ENCODE measurements at regions not wholly inside any gene's neighbourhood (a gene's known extent, or its start where the extent isn't known, plus 50 kb on each side); places are given as distances from the start of the nearest gene placed in this dataset.
A peak's percentile ranks its signal among the peaks of the same experiment; 100 is the strongest.

- Histone ChIP-seq H3K4me1 (ENCODE audit: control insufficient read depth in 2 of 2, insufficient read depth in 2 of 2, low read length in 2 of 2) (peaks cover 5 to 6% of the 10 kb centered on the region in 2 donors), H3K9ac (ENCODE audit: low read length) (no peak overlapping the region), H2AFZ (ENCODE audit: insufficient read depth, low read depth, low read length, poor library complexity, severe bottlenecking) (peak overlapping the region; percentile 38), H3K4me2 (replicated peaks; ENCODE audit: low read depth, low read length, poor library complexity, severe bottlenecking) (peak overlapping the region; percentile 67), H3K9me3 (ENCODE audit: control extremely low read depth in 1 of 3, control insufficient read depth in 2 of 3, insufficient read depth in 1 of 3, low read length in 2 of 3) (peaks cover 0 to 3% (median 0%) of the 10 kb centered on the region in 3 donors), H3K27me3 (replicated peaks in 1 of 4; ENCODE audit: control extremely low read depth in 1 of 4, control insufficient read depth in 3 of 4, insufficient read depth in 4 of 4, low read length in 3 of 4) (peaks cover 0 to 72% (median 41%) of the 10 kb centered on the region in 4 experiments), H4K20me1 (ENCODE audit: control insufficient read depth, insufficient read depth, low read length, poor library complexity, severe bottlenecking) (no peaks in the 10 kb centered on the region), H3K36me3 (replicated peaks in 1 of 2; ENCODE audit: control extremely low read depth in 1 of 2, control insufficient read depth in 1 of 2, extremely low read depth in 1 of 2, insufficient read depth in 2 of 2, low read length in 1 of 2) (no peaks in the 10 kb centered on the region), H3K4me3 (ENCODE audit: control extremely low read depth in 1 of 5, extremely low read depth in 1 of 5, insufficient read depth in 1 of 5, low read depth in 2 of 5, low read length in 4 of 5) (peak overlapping the region in 1 of 5 experiments; percentile 40), H3K79me2 (ENCODE audit: control insufficient read depth, insufficient read depth, low read length) (no peaks in the 10 kb centered on the region), H3K27ac (ENCODE audit: low read length in 2 of 2) (no peak overlapping the region)
- TF ChIP-seq EZH2 (IDR thresholded peaks at IDR 0.05; ENCODE audit: borderline replicate concordance, insufficient read depth, low read depth, low read length, poor library complexity, severe bottlenecking), result peak; percentile 89
- TF ChIP-seq, protein P1, sequence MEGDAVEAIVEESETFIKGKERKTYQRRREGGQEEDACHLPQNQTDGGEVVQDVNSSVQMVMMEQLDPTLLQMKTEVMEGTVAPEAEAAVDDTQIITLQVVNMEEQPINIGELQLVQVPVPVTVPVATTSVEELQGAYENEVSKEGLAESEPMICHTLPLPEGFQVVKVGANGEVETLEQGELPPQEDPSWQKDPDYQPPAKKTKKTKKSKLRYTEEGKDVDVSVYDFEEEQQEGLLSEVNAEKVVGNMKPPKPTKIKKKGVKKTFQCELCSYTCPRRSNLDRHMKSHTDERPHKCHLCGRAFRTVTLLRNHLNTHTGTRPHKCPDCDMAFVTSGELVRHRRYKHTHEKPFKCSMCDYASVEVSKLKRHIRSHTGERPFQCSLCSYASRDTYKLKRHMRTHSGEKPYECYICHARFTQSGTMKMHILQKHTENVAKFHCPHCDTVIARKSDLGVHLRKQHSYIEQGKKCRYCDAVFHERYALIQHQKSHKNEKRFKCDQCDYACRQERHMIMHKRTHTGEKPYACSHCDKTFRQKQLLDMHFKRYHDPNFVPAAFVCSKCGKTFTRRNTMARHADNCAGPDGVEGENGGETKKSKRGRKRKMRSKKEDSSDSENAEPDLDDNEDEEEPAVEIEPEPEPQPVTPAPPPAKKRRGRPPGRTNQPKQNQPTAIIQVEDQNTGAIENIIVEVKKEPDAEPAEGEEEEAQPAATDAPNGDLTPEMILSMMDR (IDR thresholded peaks at IDR 0.05), result peak; percentile 96
- no peaks in the 10 kb centered on the region for H3K9me3 Mint-ChIP-seq (ENCODE audit: insufficient read depth)
- intact Hi-C loops (cut with micrococcal nuclease), result loop anchor here (1.0 to 5.0 kb wide), 3 partner anchors 72 to 341 kb away; no protein-coding TSS in a partner anchor
- ATAC-seq (ENCODE audit: low read depth) (peak; percentile 73), DNase-seq (peak; percentile 70)
- H3K4me3 Mint-ChIP-seq, result peak overlapping the region; percentile 48
- peaks cover 6% of the 10 kb centered on the region for H3K4me1 Mint-ChIP-seq
- POLR2A ChIA-PET, result no interaction called here
- CTCF ChIA-PET, result interaction anchor here (0.8 to 3.2 kb wide), 7 partner anchors 71 to 340 kb away, joined by 3 to 17 read pairs (median 4); no protein-coding TSS in a partner anchor
- peaks cover 58% of the 10 kb centered on the region for H3K27me3 Mint-ChIP-seq
- 7% methylated on average over 54 of the region's 54 CpGs for WGBS (ENCODE audit: insufficient coverage)
- H3K27ac Mint-ChIP-seq, result no peak overlapping the region
These were observed 74.4 kb upstream of the PAX2 start for GRCh38 chr10:100670828-100671479.

DNA sequence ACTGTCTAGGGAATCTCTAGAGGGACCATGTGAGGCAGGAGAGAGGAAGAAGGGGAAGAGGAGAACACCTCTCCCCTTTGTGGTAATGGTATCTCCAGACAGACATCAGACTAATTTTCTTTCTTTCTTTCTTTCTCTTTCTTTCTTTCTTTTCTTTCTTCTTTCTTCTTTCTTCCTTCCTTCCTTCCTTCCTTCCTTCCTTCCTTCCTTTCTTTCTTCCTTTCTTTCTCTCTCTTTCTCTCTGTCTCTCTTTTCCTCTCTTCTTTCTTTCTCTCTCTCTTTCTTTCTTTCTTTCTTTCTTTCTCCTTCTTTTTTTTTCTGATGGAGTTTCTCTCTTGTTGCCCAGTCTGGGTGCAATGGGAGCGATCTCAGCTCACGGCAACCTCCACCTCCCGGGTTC lies 73.2 kb upstream of the PAX2 start:
- H3K27me3 ChIP-seq (replicated peaks in 1 of 4; ENCODE audit: control extremely low read depth in 1 of 4, control insufficient read depth in 3 of 4, insufficient read depth in 4 of 4, low read length in 3 of 4), result peaks cover 0 to 73% (median 41%) of the 10 kb centered on the region in 4 experiments
- peaks cover 0 to 3% (median 0%) of the 10 kb centered on the region in 3 donors for H3K9me3 ChIP-seq (ENCODE audit: control extremely low read depth in 1 of 3, control insufficient read depth in 2 of 3, insufficient read depth in 1 of 3, low read length in 2 of 3)
- no peak overlapping the region for H3K27ac ChIP-seq (ENCODE audit: low read length in 2 of 2)
- no peaks in the 10 kb centered on the region for H3K36me3 ChIP-seq (replicated peaks in 1 of 2; ENCODE audit: control extremely low read depth in 1 of 2, control insufficient read depth in 1 of 2, extremely low read depth in 1 of 2, insufficient read depth in 2 of 2, low read length in 1 of 2)
- H3K4me3 ChIP-seq (ENCODE audit: control extremely low read depth in 1 of 5, extremely low read depth in 1 of 5, insufficient read depth in 1 of 5, low read depth in 2 of 5, low read length in 4 of 5), result no peak overlapping the region
- no peak for ATAC-seq (ENCODE audit: low read depth)
- H4K20me1 ChIP-seq (ENCODE audit: control insufficient read depth, insufficient read depth, low read length, poor library complexity, severe bottlenecking), result no peaks in the 10 kb centered on the region
- H3K79me2 ChIP-seq (ENCODE audit: control insufficient read depth, insufficient read depth, low read length), result no peaks in the 10 kb centered on the region
- WGBS (ENCODE audit: insufficient coverage), result no CpG with 5 or more reads among the region's 3 CpGs
- no peaks in the 10 kb centered on the region for H3K9me3 Mint-ChIP-seq (ENCODE audit: insufficient read depth)
- H3K4me2 ChIP-seq (replicated peaks; ENCODE audit: low read depth, low read length, poor library complexity, severe bottlenecking), result no peak overlapping the region
- no peak overlapping the region for H3K27ac Mint-ChIP-seq
- intact Hi-C loops (cut with micrococcal nuclease), result loop anchor here (5.0 kb wide), 1 partner anchor 340 kb away; no protein-coding TSS in a partner anchor
- H3K9ac ChIP-seq (ENCODE audit: low read length), result no peak overlapping the region
- peaks cover 5 to 6% of the 10 kb centered on the region in 2 donors for H3K4me1 ChIP-seq (ENCODE audit: control insufficient read depth in 2 of 2, insufficient read depth in 2 of 2, low read length in 2 of 2)
- ChIA-PET POLR2A (no interaction called here), CTCF (interaction anchor here (1.1 to 3.2 kb wide), 4 partner anchors 70 to 206 kb away, joined by 3 to 17 read pairs (median 6); no protein-coding TSS in a partner anchor)
- H3K4me1 Mint-ChIP-seq, result peaks cover 6% of the 10 kb centered on the region
- no peak for DNase-seq
- H3K4me3 Mint-ChIP-seq, result no peak overlapping the region
- peaks cover 63% of the 10 kb centered on the region for H3K27me3 Mint-ChIP-seq
- TF ChIP-seq EZH2 (IDR thresholded peaks at IDR 0.05; ENCODE audit: borderline replicate concordance, insufficient read depth, low read depth, low read length, poor library complexity, severe bottlenecking), result no peak
- TF ChIP-seq, protein P1 (IDR thresholded peaks at IDR 0.05), result no peak
- H2AFZ ChIP-seq (ENCODE audit: insufficient read depth, low read depth, low read length, poor library complexity, severe bottlenecking), result no peak overlapping the region
